Stomach smooth muscle (tissue), 2 donors: ENCODE measurements at regions not wholly inside any gene's neighbourhood (a gene's known extent, or its start where the extent isn't known, plus 50 kb on each side); places are given as distances from the start of the nearest gene placed in this dataset.

Source experiments
- H3K27ac ChIP-seq: one replicate; pipeline ENCODE4 v1.7.0; 2013; ENCODE audit warnings: mild to moderate bottlenecking, low read length, inconsistent platforms
- H3K27me3 ChIP-seq, 2 donors: one replicate each; pipeline ENCODE4 v1.7.0; 2013; ENCODE audit warnings: low read length in 2 of 2; ENCODE audit not compliant: insufficient read depth in 2 of 2, control insufficient read depth in 1 of 2
- H3K36me3 ChIP-seq, 2 donors: one replicate each; pipeline ENCODE4 v1.7.0; 2013; ENCODE audit warnings: low read length in 2 of 2; ENCODE audit not compliant: control insufficient read depth in 2 of 2, insufficient read depth in 2 of 2
- H3K4me1 ChIP-seq: one replicate; pipeline ENCODE4 v1.7.0; 2013; ENCODE audit warnings: low read length; ENCODE audit not compliant: control insufficient read depth, insufficient read depth
- H3K4me3 ChIP-seq, 2 donors: one replicate each; pipeline ENCODE4 v1.7.0; 2013; ENCODE audit warnings: low read length in 2 of 2
- H3K9ac ChIP-seq, 2 donors: one replicate each; pipeline ENCODE4 v1.7.0; 2013; ENCODE audit warnings: low read length in 2 of 2, mild to moderate bottlenecking in 1 of 2
- H3K9me3 ChIP-seq, 2 donors: one replicate each; pipeline ENCODE4 v1.7.0; 2013; ENCODE audit warnings: low read length in 2 of 2; ENCODE audit not compliant: control insufficient read depth in 2 of 2
- donor health status: healthy.
- donor health status: Pancreatic carcinoma.

GRCh38 chr10:59012839-59013238 is 163.6 kb upstream of the PHYHIPL start:
- Histone ChIP-seq H3K27ac (no peak overlapping the region), H3K9me3 (no peaks in the 10 kb centered on the region), H3K4me1 (no peaks in the 10 kb centered on the region), H3K27me3 (no peaks in the 10 kb centered on the region), H3K36me3 (no peaks in the 10 kb centered on the region), H3K9ac (no peak overlapping the region), H3K4me3 (no peak overlapping the region)

GRCh38 chr10:59016043-59016442 is 160.4 kb upstream of the PHYHIPL start:
- Histone ChIP-seq H3K27ac (no peak overlapping the region), H3K4me1 (no peaks in the 10 kb centered on the region), H3K36me3 (no peaks in the 10 kb centered on the region), H3K9me3 (no peaks in the 10 kb centered on the region), H3K9ac (no peak overlapping the region), H3K27me3 (no peaks in the 10 kb centered on the region), H3K4me3 (no peak overlapping the region)

GRCh38 chr10:59018977-59019376 is 157.5 kb upstream of the PHYHIPL start:
- H3K9me3 ChIP-seq: no peaks in the 10 kb centered on the region
- H3K4me1 ChIP-seq: no peaks in the 10 kb centered on the region
- H3K27me3 ChIP-seq: no peaks in the 10 kb centered on the region
- H3K36me3 ChIP-seq: no peaks in the 10 kb centered on the region
- peak overlapping the region in 1 of 2 donors; percentile 9 for H3K4me3 ChIP-seq
- H3K27ac ChIP-seq: no peak overlapping the region
- H3K9ac ChIP-seq: no peak overlapping the region

DNA sequence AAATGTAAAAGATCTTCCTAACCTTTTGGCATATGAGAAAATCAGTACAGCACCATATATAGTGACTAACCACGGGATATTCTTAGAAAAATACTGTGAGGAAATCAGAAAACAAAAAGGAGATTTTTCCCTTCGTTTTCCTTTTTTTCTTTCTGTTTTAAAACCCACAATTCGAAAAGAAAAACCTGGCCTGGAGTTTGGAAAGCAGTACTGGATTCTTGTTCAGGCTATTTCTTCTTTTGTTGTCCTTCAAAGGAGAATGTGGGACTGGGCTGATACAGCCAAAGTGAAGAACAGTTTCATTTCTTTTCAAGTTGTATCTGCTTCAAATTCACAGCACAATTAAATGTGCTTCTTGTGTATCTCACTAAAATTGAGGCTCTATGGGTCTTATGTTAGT is 156.8 kb upstream of the PHYHIPL start:
- H3K9me3 ChIP-seq: no peaks in the 10 kb centered on the region
- H3K4me3 ChIP-seq: no peak overlapping the region
- H3K9ac ChIP-seq: no peak overlapping the region
- no peaks in the 10 kb centered on the region for H3K36me3 ChIP-seq
- H3K27me3 ChIP-seq: no peaks in the 10 kb centered on the region
- H3K4me1 ChIP-seq: no peaks in the 10 kb centered on the region
- no peak overlapping the region for H3K27ac ChIP-seq

DNA sequence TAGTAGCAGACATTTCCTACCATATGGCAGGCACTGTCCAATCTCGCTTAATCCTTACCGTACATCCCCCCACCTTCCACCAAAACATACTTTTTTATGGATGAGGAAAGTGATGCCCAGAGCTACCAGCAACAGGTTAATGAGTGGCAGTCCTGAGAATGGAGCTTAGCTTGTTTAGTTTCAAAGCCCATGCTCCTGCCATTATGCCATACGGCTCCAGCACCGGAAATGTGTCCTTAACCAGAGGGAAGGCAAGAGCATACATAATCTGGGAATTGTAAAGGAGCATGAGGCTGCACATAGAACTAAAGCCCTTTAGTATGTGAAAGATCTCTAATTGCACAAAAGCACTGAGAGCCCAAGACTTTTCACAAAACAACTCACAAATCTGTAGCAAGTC is 155.9 kb upstream of the PHYHIPL start:
- no peaks in the 10 kb centered on the region for H3K9me3 ChIP-seq
- no peak overlapping the region for H3K9ac ChIP-seq
- no peak overlapping the region for H3K4me3 ChIP-seq
- no peak overlapping the region for H3K27ac ChIP-seq
- H3K4me1 ChIP-seq: no peaks in the 10 kb centered on the region
- H3K27me3 ChIP-seq: no peaks in the 10 kb centered on the region
- H3K36me3 ChIP-seq: no peaks in the 10 kb centered on the region

DNA sequence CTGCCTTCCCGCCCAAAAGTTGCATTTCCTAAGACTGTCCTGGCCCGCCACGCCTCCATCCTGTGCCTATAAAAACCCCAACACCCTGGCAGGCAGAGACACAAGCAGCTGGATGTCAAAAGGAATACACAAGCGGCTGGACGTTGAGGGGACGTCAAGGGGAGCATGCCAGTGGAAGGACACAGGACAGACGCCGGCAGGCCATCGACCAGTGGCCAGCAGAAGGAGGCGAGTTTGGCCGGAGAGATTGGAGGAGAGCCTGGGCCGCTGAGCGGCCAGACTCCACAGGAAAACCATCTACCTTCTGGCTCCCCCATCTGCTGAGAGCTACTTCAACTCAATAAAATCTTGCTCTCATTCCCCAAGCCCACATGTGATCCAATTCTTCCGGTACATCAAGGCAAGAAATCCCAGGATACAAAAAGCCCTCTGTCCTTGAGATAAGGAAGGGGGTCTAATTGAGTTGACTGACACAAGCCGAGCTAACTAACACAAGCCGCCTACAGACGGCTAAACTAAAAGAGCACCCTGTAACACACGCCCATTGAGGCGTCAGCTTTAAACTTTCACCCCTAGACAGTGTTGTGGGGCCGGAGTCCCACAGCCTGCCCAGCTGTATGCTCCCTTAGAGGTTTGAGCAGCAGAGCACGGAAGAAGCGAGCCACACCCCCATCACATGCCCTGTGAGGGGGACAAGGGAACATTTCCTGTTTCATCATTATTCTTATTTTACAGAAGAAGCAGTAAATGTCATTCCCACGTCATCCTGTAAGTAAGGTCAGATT is 150.3 kb upstream of the PHYHIPL start:
- Histone ChIP-seq H3K4me3 (no peak overlapping the region), H3K36me3 (no peaks in the 10 kb centered on the region), H3K27me3 (no peaks in the 10 kb centered on the region), H3K9me3 (no peaks in the 10 kb centered on the region), H3K9ac (no peak overlapping the region), H3K4me1 (no peaks in the 10 kb centered on the region), H3K27ac (no peak overlapping the region)

DNA sequence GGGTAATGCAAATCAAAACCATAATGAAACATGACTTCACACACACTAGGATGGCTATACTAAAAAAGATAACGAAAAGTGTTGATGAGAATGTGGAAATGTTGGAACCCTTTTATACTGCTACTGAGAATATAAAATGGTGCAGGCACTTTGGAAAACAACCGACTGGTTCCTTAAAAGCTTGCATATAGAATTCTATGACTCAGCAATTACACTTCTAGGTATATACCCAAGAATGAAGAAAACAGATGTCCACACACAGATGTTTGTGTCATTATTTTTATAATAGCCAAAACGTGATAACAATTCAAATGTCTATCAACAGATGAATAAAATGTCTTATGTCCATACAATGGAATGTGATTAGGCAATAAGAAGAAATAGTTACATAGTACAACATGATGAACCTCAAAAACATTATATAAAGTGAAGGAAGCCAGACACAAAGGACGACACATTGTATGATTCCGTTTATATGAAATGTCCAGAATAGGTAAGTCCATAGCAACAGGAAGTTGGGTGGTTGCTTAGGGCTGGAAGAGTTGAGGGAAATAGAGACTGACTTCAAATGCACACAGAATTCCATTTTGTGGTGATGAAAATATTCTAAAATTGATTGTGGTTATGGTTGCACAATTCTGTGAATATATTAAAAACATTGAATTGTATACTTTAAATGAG is 148.3 kb upstream of the PHYHIPL start:
- H3K27me3 ChIP-seq: no peaks in the 10 kb centered on the region
- H3K9ac ChIP-seq: no peak overlapping the region
- H3K9me3 ChIP-seq: no peaks in the 10 kb centered on the region
- H3K4me3 ChIP-seq: no peak overlapping the region
- no peaks in the 10 kb centered on the region for H3K4me1 ChIP-seq
- H3K27ac ChIP-seq: no peak overlapping the region
- no peaks in the 10 kb centered on the region for H3K36me3 ChIP-seq

GRCh38 chr10:59033622-59034021 is 142.8 kb upstream of the PHYHIPL start:
- no peaks in the 10 kb centered on the region for H3K36me3 ChIP-seq
- H3K4me3 ChIP-seq: no peak overlapping the region
- no peaks in the 10 kb centered on the region for H3K27me3 ChIP-seq
- no peak overlapping the region for H3K9ac ChIP-seq
- no peaks in the 10 kb centered on the region for H3K4me1 ChIP-seq
- no peaks in the 10 kb centered on the region for H3K9me3 ChIP-seq
- H3K27ac ChIP-seq: no peak overlapping the region

DNA sequence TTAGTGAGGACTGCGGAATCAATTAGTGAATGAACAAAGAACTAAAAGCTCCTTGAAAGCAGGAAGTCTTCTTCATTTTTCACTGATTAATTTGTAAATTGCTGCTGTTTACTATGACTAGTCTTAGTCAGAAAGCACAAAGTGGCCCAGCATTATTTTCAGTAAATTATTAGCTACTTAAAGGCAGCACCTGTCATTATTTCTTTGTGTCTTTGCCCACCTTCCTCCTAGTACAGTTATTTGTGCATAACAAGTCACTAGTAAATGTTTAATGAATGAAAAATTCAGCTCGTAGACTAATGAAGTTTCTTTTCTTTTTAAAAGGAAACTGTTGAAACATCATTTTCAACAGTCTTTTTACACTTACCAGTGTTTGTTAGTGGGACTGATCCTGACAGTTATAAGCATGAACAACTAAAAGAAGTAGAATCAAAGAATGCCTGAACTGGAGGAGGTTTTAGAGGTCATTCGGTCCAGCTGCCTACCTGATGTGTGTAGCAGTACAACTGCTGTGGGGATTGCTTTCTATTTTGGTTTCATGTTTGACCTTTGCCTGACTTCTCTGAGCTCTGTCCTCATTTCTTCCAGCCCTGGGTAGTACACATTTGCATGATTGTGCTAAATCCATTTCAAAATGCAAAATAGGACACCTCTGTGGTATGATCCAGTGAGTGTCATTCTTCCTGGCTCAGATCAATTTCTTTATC is 140.0 kb upstream of the PHYHIPL start:
- Histone ChIP-seq H3K4me1 (no peaks in the 10 kb centered on the region), H3K9ac (no peak overlapping the region), H3K4me3 (no peak overlapping the region), H3K27ac (no peak overlapping the region), H3K27me3 (no peaks in the 10 kb centered on the region), H3K9me3 (no peaks in the 10 kb centered on the region), H3K36me3 (no peaks in the 10 kb centered on the region)

- Histone ChIP-seq H3K9me3 (no peaks in the 10 kb centered on the region), H3K9ac (no peak overlapping the region), H3K4me1 (no peaks in the 10 kb centered on the region), H3K4me3 (no peak overlapping the region), H3K36me3 (no peaks in the 10 kb centered on the region), H3K27me3 (no peaks in the 10 kb centered on the region), H3K27ac (no peak overlapping the region)
Measured at GRCh38 chr10:59037018-59037389, 139.4 kb upstream of the PHYHIPL start.

GRCh38 chr10:59037506-59037905 is 138.9 kb upstream of the PHYHIPL start:
- H3K4me3 ChIP-seq: no peak overlapping the region
- H3K27me3 ChIP-seq: no peaks in the 10 kb centered on the region
- no peak overlapping the region for H3K27ac ChIP-seq
- H3K9ac ChIP-seq: no peak overlapping the region
- H3K4me1 ChIP-seq: no peaks in the 10 kb centered on the region
- H3K9me3 ChIP-seq: no peaks in the 10 kb centered on the region
- no peaks in the 10 kb centered on the region for H3K36me3 ChIP-seq
